Esophagus (tissue), 2 donors: ENCODE measurements at regions not wholly inside any gene's neighbourhood (a gene's known extent, or its start where the extent isn't known, plus 50 kb on each side); places are given as distances from the start of the nearest gene placed in this dataset.
"Not testable (repeated sequence)": the region's sequence is repeated elsewhere in the genome, so short reads cannot be mapped to it uniquely, and the experiment has no call there.

Experiments
- H3K27ac ChIP-seq, 2 donors: one replicate each; pipeline ENCODE4 v1.5.1; 2013; ENCODE audit warnings: low read depth in 2 of 2, mild to moderate bottlenecking in 2 of 2, inconsistent platforms in 1 of 2, low read length in 1 of 2, moderate library complexity in 1 of 2
- H3K27me3 ChIP-seq, 2 donors: one replicate each; pipeline ENCODE4 v1.6.1; 2013; ENCODE audit warnings: low read length in 2 of 2, control low read depth in 1 of 2, mild to moderate bottlenecking in 1 of 2; ENCODE audit not compliant: insufficient read depth in 2 of 2, control insufficient read depth in 1 of 2
- H3K36me3 ChIP-seq, 2 donors: one replicate each; pipeline ENCODE4 v1.6.1; 2013; ENCODE audit warnings: low read length in 1 of 2; ENCODE audit not compliant: control insufficient read depth in 2 of 2, insufficient read depth in 2 of 2
- H3K4me1 ChIP-seq, 2 donors: one replicate each; pipeline ENCODE4 v1.6.1; 2013; ENCODE audit warnings: low read length in 1 of 2; ENCODE audit not compliant: control insufficient read depth in 2 of 2, insufficient read depth in 2 of 2
- H3K4me3 ChIP-seq, 2 donors: one replicate each; pipeline ENCODE4 v1.5.1; 2013; ENCODE audit warnings: low read length in 2 of 2, mild to moderate bottlenecking in 2 of 2, low read depth in 1 of 2, moderate library complexity in 1 of 2
- H3K9me3 ChIP-seq, 2 donors: one replicate each; pipeline ENCODE4 v1.6.1; 2013; ENCODE audit warnings: mild to moderate bottlenecking in 2 of 2, low read depth in 1 of 2, low read length in 1 of 2, moderate library complexity in 1 of 2; ENCODE audit not compliant: control insufficient read depth in 2 of 2, insufficient read depth in 1 of 2
- WGBS, 2 donors: extraction: QIAGEN DNeasy Blood & Tissue Kit; methylation state at CpG; one replicate each; pipeline ENCODE4 v1.1.7; 2013; 5-methylcytosine and 5-hydroxymethylcytosine counted together
- donor health status: healthy with polysubstance abuse.
- donor health status: Bipolar disorder and iron deficiency.

GRCh38 chr19:34871911-34872310 lies 54.8 kb upstream of the ZNF30 start:
- not testable (repeated sequence) for H3K4me3 ChIP-seq, H3K27ac ChIP-seq, H3K36me3 ChIP-seq, H3K4me1 ChIP-seq, H3K9me3 ChIP-seq, H3K27me3 ChIP-seq
- WGBS, 2 donors = 84 to 91% methylated on average over 3 of the region's 3 CpGs

DNA sequence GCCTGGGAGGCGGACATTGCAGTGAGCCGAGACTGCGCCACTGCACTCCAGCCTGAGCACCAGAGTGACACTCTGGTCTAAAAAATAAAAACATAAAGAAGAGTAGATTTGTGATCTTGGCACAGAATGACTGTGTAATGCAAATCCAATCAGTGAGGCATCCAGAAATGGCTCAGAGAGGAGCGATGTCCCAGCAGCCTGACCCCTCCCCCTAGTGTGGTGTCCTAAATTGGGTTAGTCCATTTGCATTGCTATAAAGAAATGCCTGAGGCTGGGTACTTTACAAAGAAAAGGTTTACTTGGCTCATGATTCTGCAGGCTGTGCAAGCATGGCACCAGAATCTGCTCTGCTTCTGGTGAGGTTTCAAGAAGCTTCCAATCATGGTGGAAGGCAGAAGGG lies 59.1 kb upstream of the ZNF30 start:
- H3K4me1 ChIP-seq = no peaks in the 10 kb centered on the region
- WGBS, 2 donors = 86 to 92% methylated on average over 4 of the region's 4 CpGs
- peaks cover 2 to 3% of the 10 kb centered on the region in 2 donors for H3K9me3 ChIP-seq
- no peak overlapping the region for H3K4me3 ChIP-seq
- H3K36me3 ChIP-seq = no peaks in the 10 kb centered on the region
- H3K27ac ChIP-seq = no peak overlapping the region
- no peaks in the 10 kb centered on the region for H3K27me3 ChIP-seq

GRCh38 chr19:34865225-34865624 lies 61.5 kb upstream of the ZNF30 start:
- WGBS, 2 donors = 71 to 75% methylated on average over 2 of the region's 2 CpGs
- not testable (repeated sequence) for H3K9me3 ChIP-seq, H3K27me3 ChIP-seq, H3K27ac ChIP-seq, H3K4me3 ChIP-seq, H3K4me1 ChIP-seq, H3K36me3 ChIP-seq

GRCh38 chr19:34859823-34860736 lies 66.6 kb upstream of the ZNF30 start:
- H3K4me3 ChIP-seq = peak overlapping the region; percentile 37 to 50
- H3K9me3 ChIP-seq, H3K36me3 ChIP-seq, H3K4me1 ChIP-seq, H3K27me3 ChIP-seq: not testable (repeated sequence)
- 6 to 7% methylated on average over 29 to 30 of the region's 34 CpGs for WGBS, 2 donors
- H3K27ac ChIP-seq = peak overlapping the region in 1 of 2 donors; percentile 10

DNA sequence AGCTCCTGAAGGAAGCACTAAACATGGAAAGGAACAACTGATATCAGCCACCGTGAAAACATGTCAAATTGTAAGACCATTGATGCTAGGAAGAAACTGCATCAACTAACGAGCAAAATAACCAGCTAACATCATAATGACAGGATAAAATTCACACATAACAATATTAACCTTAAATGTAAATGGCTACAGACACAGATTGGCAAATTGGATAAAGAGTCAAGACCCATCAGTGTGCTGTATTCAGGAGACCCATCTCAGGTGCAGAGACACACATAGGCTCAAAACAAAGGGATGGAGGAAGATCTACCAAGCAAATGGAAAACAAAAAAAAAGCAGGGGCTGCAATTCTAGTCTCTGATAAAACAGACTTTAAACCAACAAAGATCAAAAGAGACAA lies 67.4 kb upstream of the ZNF30 start:
- not testable (repeated sequence) for H3K9me3 ChIP-seq, H3K27ac ChIP-seq, H3K36me3 ChIP-seq, H3K4me1 ChIP-seq, H3K4me3 ChIP-seq, H3K27me3 ChIP-seq
- WGBS, 2 donors = 91 to 94% methylated on average over 2 of the region's 2 CpGs

DNA sequence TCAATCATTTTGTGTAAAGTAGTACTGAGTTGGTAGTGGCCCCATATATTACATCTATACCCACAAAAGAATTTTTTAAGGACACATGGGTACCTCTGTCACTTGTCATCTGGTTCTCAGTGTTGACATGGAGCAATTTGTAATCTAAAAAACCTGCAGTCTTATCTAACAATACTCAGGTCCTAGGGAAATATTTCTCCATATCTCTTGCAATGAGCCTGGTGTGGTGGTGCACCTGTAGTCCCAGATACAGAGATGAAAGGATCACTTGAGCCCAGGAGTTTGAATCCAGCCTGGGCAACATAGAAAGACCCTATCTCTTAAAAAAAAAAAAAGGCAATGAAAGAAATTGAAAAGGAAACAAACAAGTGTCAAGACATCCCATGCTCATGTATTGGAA lies 70.7 kb upstream of the ZNF30 start:
- Histone ChIP-seq H3K4me3 (no peak overlapping the region), H3K27me3 (no peaks in the 10 kb centered on the region), H3K36me3 (no peaks in the 10 kb centered on the region), H3K27ac (no peak overlapping the region), H3K4me1 (no peaks in the 10 kb centered on the region), H3K9me3 (peaks cover 0 to 3% of the 10 kb centered on the region in 2 donors)

DNA sequence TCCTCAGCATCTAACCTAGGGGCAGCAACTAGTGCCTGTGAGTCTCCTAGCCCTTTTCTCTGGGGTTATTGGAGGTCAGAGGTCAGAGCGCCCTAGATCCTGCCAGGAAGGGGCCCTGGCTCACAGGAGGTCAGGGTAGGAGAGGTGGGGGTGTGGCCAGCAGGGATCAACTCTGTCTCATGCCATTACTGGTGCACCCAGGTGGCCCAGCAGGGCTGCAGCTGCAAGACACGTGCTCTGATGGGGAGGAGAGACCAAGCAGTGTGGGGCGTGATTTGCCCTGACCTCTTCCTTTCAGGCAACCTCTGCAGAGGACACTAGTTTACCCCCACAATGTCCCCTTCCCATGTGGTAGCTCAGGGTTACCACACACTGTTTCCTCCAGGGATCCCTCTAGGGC lies 73.3 kb upstream of the ZNF30 start:
- Histone ChIP-seq H3K9me3 (peaks cover 0 to 3% of the 10 kb centered on the region in 2 donors), H3K36me3 (no peaks in the 10 kb centered on the region), H3K4me3 (no peak overlapping the region), H3K4me1 (no peaks in the 10 kb centered on the region), H3K27me3 (no peaks in the 10 kb centered on the region), H3K27ac (no peak overlapping the region)
- WGBS, 2 donors = 72 to 77% methylated on average over 3 of the region's 3 CpGs

- Histone ChIP-seq H3K4me3 (no peak overlapping the region), H3K27me3 (no peaks in the 10 kb centered on the region), H3K4me1 (no peaks in the 10 kb centered on the region), H3K9me3 (peaks cover 0 to 3% of the 10 kb centered on the region in 2 donors), H3K27ac (no peak overlapping the region), H3K36me3 (no peaks in the 10 kb centered on the region)
- WGBS, 2 donors = 54 to 56% methylated on average over 5 of the region's 5 CpGs
Measured at GRCh38 chr19:34852669-34853068, 74.0 kb upstream of the ZNF30 start.

GRCh38 chr19:34851277-34851804 lies 75.4 kb upstream of the ZNF30 start:
- H3K27ac ChIP-seq = no peak overlapping the region
- WGBS, 2 donors = 77 to 84% methylated on average over 11 of the region's 11 CpGs
- no peak overlapping the region for H3K4me3 ChIP-seq
- no peaks in the 10 kb centered on the region for H3K36me3 ChIP-seq
- no peaks in the 10 kb centered on the region for H3K4me1 ChIP-seq
- H3K9me3 ChIP-seq = peaks cover 0 to 3% of the 10 kb centered on the region in 2 donors
- H3K27me3 ChIP-seq = no peaks in the 10 kb centered on the region

DNA sequence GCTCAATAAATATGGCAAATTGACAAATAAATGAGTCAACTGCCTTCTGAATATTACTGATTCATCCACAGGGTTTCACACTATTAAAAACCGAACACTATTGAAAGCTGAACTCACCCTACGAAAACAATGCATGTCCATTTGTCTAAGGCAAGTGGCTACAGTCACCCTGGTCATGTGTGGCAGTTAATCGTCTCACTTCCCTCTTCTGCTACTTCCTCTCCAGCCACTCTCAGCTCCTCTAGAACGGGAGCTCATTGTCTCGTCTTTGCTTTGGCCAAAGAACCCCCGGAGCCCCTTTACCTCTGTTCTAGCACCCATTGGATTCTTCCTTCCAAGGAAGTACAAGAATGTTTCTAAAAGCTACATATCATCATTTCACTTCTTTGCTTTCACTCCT lies 74.4 kb upstream of the ZNF599 start:
- no peak overlapping the region for H3K27ac ChIP-seq
- H3K27me3 ChIP-seq = no peaks in the 10 kb centered on the region
- WGBS, 2 donors = 83% methylated on average over 6 of the region's 6 CpGs
- no peak overlapping the region for H3K4me3 ChIP-seq
- no peaks in the 10 kb centered on the region for H3K9me3 ChIP-seq
- no peaks in the 10 kb centered on the region for H3K36me3 ChIP-seq
- H3K4me1 ChIP-seq = no peaks in the 10 kb centered on the region
